ENCODE measurements at regions not wholly inside any gene's neighbourhood (a gene's known extent, or its start where the extent isn't known, plus 50 kb on each side); places are given as distances from the start of the nearest gene placed in this dataset.
"Not testable (repeated sequence)": the region's sequence is repeated elsewhere in the genome, so short reads cannot be mapped to it uniquely, and the experiment has no call there.

DNA sequence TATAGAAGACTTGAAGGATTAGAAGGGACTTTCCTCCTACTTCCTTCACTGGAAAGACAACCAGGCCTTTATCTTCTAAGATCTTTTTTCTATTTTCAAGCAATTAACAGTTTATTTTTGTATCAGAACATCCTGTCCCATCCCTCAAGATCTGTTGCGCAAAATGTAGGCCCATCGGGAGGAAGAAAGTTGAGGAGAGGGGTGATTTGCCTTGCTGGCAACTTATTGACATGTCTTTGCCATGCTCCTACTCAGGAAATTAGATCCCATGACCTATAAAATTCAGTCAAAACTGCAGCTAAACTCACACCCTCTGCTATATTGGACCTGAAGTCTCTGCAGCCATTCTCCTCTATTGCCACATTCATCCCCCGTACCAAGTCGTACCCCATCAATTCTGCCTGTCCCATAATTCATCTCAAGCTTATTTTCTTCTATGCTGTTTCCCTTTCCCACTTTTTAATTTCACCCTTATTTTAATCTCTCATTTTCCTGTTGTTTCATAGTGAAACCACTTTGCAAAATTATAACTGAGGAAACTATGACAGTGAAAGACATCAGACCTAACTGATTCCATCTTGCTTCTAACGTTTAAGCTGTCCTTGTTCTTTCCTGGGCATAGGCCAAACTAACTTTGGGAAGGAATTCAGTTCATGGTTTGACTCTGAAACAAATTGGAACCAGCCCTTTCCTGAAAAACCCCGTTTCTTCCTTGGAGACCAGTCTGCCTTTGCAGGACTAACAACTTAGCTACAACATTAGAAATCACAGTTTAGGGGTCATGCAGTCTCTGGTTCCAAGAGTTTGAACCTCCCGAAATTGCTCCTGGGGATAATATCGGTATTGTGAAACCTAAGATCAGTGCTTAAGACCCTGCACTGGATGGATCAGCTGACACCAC is 195.7 kb upstream of the PTBP2 start:
- Histone ChIP-seq H3K9me2 (replicated peaks; ENCODE audit: insufficient read depth, low read length) (no peaks in the 10 kb centered on the region), H3K27ac (ENCODE audit: low read depth, low read length) (no peak overlapping the region), H3K36me3 (ENCODE audit: low read length) (no peaks in the 10 kb centered on the region), H3K27me3 (ENCODE audit: low read length) (no peaks in the 10 kb centered on the region), H3F3A (ENCODE audit: insufficient read depth) (no peaks in the 10 kb centered on the region), H3K4me3 (ENCODE audit: insufficient read depth, low read length, poor library complexity, severe bottlenecking) (no peak overlapping the region), H2AFZ (ENCODE audit: low read depth, low read length, severe bottlenecking) (no peak overlapping the region), H3K9me3 (ENCODE audit: insufficient read depth, low read length) (no peaks in the 10 kb centered on the region), H3K79me2 (ENCODE audit: insufficient read depth, low read length) (no peaks in the 10 kb centered on the region), H3K9ac (ENCODE audit: low read length) (no peak overlapping the region), H4K20me1 (ENCODE audit: low read depth, low read length) (no peaks in the 10 kb centered on the region), H3K4me2 (ENCODE audit: low read depth, low read length, poor library complexity, severe bottlenecking) (no peak overlapping the region)
- TF ChIP-seq, protein P1, sequence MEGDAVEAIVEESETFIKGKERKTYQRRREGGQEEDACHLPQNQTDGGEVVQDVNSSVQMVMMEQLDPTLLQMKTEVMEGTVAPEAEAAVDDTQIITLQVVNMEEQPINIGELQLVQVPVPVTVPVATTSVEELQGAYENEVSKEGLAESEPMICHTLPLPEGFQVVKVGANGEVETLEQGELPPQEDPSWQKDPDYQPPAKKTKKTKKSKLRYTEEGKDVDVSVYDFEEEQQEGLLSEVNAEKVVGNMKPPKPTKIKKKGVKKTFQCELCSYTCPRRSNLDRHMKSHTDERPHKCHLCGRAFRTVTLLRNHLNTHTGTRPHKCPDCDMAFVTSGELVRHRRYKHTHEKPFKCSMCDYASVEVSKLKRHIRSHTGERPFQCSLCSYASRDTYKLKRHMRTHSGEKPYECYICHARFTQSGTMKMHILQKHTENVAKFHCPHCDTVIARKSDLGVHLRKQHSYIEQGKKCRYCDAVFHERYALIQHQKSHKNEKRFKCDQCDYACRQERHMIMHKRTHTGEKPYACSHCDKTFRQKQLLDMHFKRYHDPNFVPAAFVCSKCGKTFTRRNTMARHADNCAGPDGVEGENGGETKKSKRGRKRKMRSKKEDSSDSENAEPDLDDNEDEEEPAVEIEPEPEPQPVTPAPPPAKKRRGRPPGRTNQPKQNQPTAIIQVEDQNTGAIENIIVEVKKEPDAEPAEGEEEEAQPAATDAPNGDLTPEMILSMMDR (IDR thresholded peaks at IDR 0.05; ENCODE audit: insufficient read depth, low read length, poor library complexity, severe bottlenecking): no peak
- TF ChIP-seq EZH2phosphoT487 (conservative IDR thresholded peaks at IDR 0.05; ENCODE audit: low read length): no peak

DNA sequence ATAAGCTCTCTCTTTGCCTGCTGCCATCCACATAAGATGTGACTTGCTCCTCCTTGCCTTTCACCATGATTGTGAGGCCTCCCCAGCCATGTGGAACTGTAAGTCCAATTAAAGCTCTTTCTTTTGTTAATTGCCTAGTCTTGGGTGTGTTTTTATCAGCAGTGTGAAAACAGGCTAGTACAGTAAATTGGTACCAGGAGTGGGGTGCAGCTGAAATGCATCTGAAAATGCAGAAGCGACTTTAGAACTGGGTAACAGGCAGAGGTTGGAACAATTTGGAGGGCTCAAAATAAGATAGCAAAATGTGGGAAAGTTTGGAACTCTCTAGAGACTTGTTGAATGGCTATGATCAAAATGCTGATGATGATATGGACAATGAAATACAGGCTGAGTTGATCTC is 192.9 kb upstream of the PTBP2 start:
- not testable (repeated sequence) for H3K27me3 ChIP-seq (ENCODE audit: low read length); H3K79me2 ChIP-seq (ENCODE audit: insufficient read depth, low read length); H3K9me3 ChIP-seq (ENCODE audit: insufficient read depth, low read length); H3K9ac ChIP-seq (ENCODE audit: low read length); H3K27ac ChIP-seq (ENCODE audit: low read depth, low read length); H4K20me1 ChIP-seq (ENCODE audit: low read depth, low read length); H3K4me2 ChIP-seq (ENCODE audit: low read depth, low read length, poor library complexity, severe bottlenecking); H3F3A ChIP-seq (ENCODE audit: insufficient read depth); H3K4me3 ChIP-seq (ENCODE audit: insufficient read depth, low read length, poor library complexity, severe bottlenecking); H2AFZ ChIP-seq (ENCODE audit: low read depth, low read length, severe bottlenecking); H3K9me2 ChIP-seq (replicated peaks; ENCODE audit: insufficient read depth, low read length); H3K36me3 ChIP-seq (ENCODE audit: low read length)

DNA sequence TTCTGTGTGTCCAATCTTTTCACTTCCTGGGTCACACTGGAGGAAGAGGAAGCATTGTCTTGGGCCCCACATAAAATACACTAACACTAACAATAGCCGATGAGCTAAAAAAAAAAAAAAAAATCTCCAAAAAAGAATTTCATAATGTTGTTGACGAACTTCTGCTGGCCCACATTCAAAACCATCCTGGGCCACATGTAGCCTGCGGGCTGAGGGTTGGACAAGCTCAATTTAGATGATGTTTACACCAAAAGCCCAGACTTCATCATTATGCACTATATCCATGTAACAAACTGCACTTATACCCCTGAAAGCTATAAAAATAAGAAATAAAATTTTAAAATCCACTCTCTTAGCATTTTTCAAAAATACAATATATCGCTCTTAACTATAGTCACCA is 187.8 kb upstream of the PTBP2 start:
- H3K4me2 ChIP-seq (ENCODE audit: low read depth, low read length, poor library complexity, severe bottlenecking): no peak overlapping the region
- H2AFZ ChIP-seq (ENCODE audit: low read depth, low read length, severe bottlenecking): no peak overlapping the region
- no peak overlapping the region for H3K27ac ChIP-seq (ENCODE audit: low read depth, low read length)
- no peaks in the 10 kb centered on the region for H3K9me3 ChIP-seq (ENCODE audit: insufficient read depth, low read length)
- no peak overlapping the region for H3K4me3 ChIP-seq (ENCODE audit: insufficient read depth, low read length, poor library complexity, severe bottlenecking)
- H3K9ac ChIP-seq (ENCODE audit: low read length): no peak overlapping the region
- H3F3A ChIP-seq (ENCODE audit: insufficient read depth): no peaks in the 10 kb centered on the region
- no peaks in the 10 kb centered on the region for H3K9me2 ChIP-seq (replicated peaks; ENCODE audit: insufficient read depth, low read length)
- H4K20me1 ChIP-seq (ENCODE audit: low read depth, low read length): no peaks in the 10 kb centered on the region
- no peaks in the 10 kb centered on the region for H3K79me2 ChIP-seq (ENCODE audit: insufficient read depth, low read length)
- no peaks in the 10 kb centered on the region for H3K36me3 ChIP-seq (ENCODE audit: low read length)
- TF ChIP-seq, protein P1 (IDR thresholded peaks at IDR 0.05; ENCODE audit: insufficient read depth, low read length, poor library complexity, severe bottlenecking): no peak
- no peak for TF ChIP-seq EZH2phosphoT487 (conservative IDR thresholded peaks at IDR 0.05; ENCODE audit: low read length)
- H3K27me3 ChIP-seq (ENCODE audit: low read length): no peaks in the 10 kb centered on the region

DNA sequence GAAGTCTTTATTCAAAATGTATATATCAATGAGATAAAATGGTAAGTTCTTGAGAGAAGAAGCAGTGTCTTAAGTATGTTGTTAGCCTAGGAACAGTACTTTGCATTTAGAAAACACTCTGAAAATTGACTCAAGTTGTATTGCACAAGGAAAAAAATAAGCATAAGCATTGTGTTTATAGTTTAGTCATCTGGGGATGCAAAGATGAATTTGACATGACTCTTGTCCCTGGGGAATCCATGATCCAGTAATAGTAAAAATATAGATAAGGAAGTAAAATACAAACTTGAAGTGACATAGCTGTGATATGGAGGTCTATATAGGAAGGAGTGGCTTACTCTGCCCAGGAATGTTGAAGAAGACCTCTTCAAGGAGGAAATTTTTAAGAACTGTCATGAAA is 185.0 kb upstream of the PTBP2 start:
- TF ChIP-seq EZH2phosphoT487 (conservative IDR thresholded peaks at IDR 0.05; ENCODE audit: low read length): no peak
- TF ChIP-seq, protein P1 (IDR thresholded peaks at IDR 0.05; ENCODE audit: insufficient read depth, low read length, poor library complexity, severe bottlenecking): no peak
- H3K9me2 ChIP-seq (replicated peaks; ENCODE audit: insufficient read depth, low read length): no peaks in the 10 kb centered on the region
- H3K79me2 ChIP-seq (ENCODE audit: insufficient read depth, low read length): no peaks in the 10 kb centered on the region
- no peaks in the 10 kb centered on the region for H3F3A ChIP-seq (ENCODE audit: insufficient read depth)
- no peaks in the 10 kb centered on the region for H3K27me3 ChIP-seq (ENCODE audit: low read length)
- no peaks in the 10 kb centered on the region for H3K9me3 ChIP-seq (ENCODE audit: insufficient read depth, low read length)
- no peak overlapping the region for H2AFZ ChIP-seq (ENCODE audit: low read depth, low read length, severe bottlenecking)
- no peak overlapping the region for H3K4me3 ChIP-seq (ENCODE audit: insufficient read depth, low read length, poor library complexity, severe bottlenecking)
- H3K9ac ChIP-seq (ENCODE audit: low read length): no peak overlapping the region
- H3K4me2 ChIP-seq (ENCODE audit: low read depth, low read length, poor library complexity, severe bottlenecking): no peak overlapping the region
- no peaks in the 10 kb centered on the region for H4K20me1 ChIP-seq (ENCODE audit: low read depth, low read length)
- no peak overlapping the region for H3K27ac ChIP-seq (ENCODE audit: low read depth, low read length)
- H3K36me3 ChIP-seq (ENCODE audit: low read length): no peaks in the 10 kb centered on the region
